GM13977 (cell line): ENCODE measurements at regions not wholly inside any gene's neighbourhood (a gene's known extent, or its start where the extent isn't known, plus 50 kb on each side); places are given as distances from the start of the nearest gene placed in this dataset.

ENCODE experiments used
- DNase-seq: peaks from one replicate; pipeline ENCODE4 v3.0.0; 2012; ENCODE audit warnings: low spot score
- CTCF ChIP-seq: IDR thresholded peaks from 2 replicates; pipeline ENCODE4 v1.5.1; 2012; ENCODE audit warnings: mild to moderate bottlenecking, control low read depth; ENCODE audit not compliant: insufficient read depth; ENCODE audit errors: extremely low read depth, missing control alignments
- in situ Hi-C: fragments of 300-500 bp; cut with MboI; formaldehyde crosslinking; loops from one replicate; pipeline ENCODE4 v1.12.0; 2022; ENCODE audit warnings: low sequenced_read_pairs, low pct_unique_long_range_greater_than_20kb, mixed read lengths, inconsistent platforms; ENCODE audit not compliant: unreplicated experiment

GRCh38 chr2:16015210-16015902 is 75.0 kb downstream of the MYCN start:
- DNase-seq, result no peak
- in situ Hi-C loops, result no loop called here
- no peak for TF ChIP-seq CTCF

- in situ Hi-C loops, result no loop called here
- no peak for TF ChIP-seq CTCF
- DNase-seq, result no peak
Measured at GRCh38 chr2:16014802-16015201, 74.5 kb downstream of the MYCN start.

- in situ Hi-C loops, result no loop called here
- DNase-seq, result no peak
Measured at GRCh38 chr2:16014041-16014787, 73.9 kb downstream of the MYCN start.

GRCh38 chr2:16013359-16013911 is 73.1 kb downstream of the MYCN start:
- DNase-seq, result no peak
- in situ Hi-C loops, result no loop called here

More at GRCh38 chr2:16014041-16014787, 73.9 kb downstream of the MYCN start:
- no peak for TF ChIP-seq CTCF

GRCh38 chr2:16012626-16013358 is 72.4 kb downstream of the MYCN start:
- in situ Hi-C loops, result no loop called here
- TF ChIP-seq CTCF, result no peak
- DNase-seq, result no peak

More at GRCh38 chr2:16013359-16013911, 73.1 kb downstream of the MYCN start:
- no peak for TF ChIP-seq CTCF

GRCh38 chr2:16012029-16012596 is 71.8 kb downstream of the MYCN start:
- in situ Hi-C loops, result no loop called here
- DNase-seq, result no peak
- TF ChIP-seq CTCF, result no peak
